GM23248 (cell line): ENCODE measurements at regions not wholly inside any gene's neighbourhood (a gene's known extent, or its start where the extent isn't known, plus 50 kb on each side); places are given as distances from the start of the nearest gene placed in this dataset.

Source experiments
- EZH2 ChIP-seq: fragments of 200-600 bp; sonication (generic); IDR thresholded peaks from 2 replicates; pipeline ENCODE4 v1.6.1; 2018; ENCODE audit warnings: antibody characterized with exemption, mild to moderate bottlenecking; ENCODE audit not compliant: insufficient read depth, poor library complexity, severe bottlenecking
- EZH2phosphoT487 ChIP-seq: fragments of 200-600 bp; sonication (generic); IDR thresholded peaks from 2 replicates; pipeline ENCODE4 v1.6.1; 2018; ENCODE audit warnings: antibody characterized with exemption, moderate library complexity, mild to moderate bottlenecking, low read depth; ENCODE audit not compliant: insufficient read depth

DNA sequence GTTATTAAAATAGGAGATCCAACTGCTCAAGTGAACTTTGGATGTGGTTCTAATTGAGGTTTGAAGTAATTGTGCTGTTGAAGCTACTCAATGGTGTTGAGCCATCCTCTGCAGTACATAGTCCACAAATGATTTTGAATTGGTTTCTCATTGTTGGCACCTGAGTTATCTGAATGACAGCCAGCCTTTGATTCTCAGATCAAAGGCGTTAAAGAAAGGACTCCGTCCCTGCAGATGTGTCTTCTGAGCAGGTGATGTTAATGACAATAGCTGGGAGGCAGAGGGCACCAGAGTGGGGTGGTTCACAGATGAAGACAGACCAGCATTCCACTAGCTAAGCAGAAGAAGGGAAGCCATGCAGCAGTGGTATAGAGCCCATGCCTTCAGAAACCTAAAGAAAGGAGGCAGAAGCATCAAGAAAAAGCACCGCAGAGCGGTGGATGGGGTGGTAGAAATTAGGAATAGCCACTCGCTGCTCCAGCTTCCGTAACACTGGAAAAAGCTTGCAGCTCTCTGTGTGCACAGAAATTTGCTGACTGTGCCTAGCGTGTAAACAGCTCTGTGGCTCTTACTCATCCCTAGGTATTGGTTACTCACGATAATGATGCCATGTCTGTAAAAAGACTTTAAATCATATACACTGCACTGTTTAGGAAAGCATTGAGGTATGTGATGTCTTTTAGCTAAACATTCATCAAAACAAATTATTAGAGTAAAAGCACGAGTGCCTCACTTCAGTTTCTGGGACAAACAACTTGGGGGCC, 79.2 kb upstream of the CLCN4 start:
- TF ChIP-seq EZH2 (no peak), EZH2phosphoT487 (no peak)
